Left ventricle myocardium inferior (tissue), 1 donor: ENCODE measurements at regions not wholly inside any gene's neighbourhood (a gene's known extent, or its start where the extent isn't known, plus 50 kb on each side); places are given as distances from the start of the nearest gene placed in this dataset.

Experiments
- DNase-seq: peaks from one replicate; pipeline ENCODE4 v3.0.0-alpha.2; 2020
- H3K27ac ChIP-seq: fragments of 200-600 bp; replicated peaks from 2 replicates; pipeline ENCODE4 v1.8.0; 2021
- H3K27me3 ChIP-seq: fragments of 200-600 bp; 2 replicates; pipeline ENCODE4 v1.8.0; 2021; ENCODE audit warnings: low read depth
- H3K36me3 ChIP-seq: fragments of 200-600 bp; 2 replicates; pipeline ENCODE4 v1.8.0; 2021
- H3K4me1 ChIP-seq: fragments of 200-600 bp; 2 replicates; pipeline ENCODE4 v1.8.0; 2021
- H3K4me3 ChIP-seq: fragments of 200-600 bp; 2 replicates; pipeline ENCODE4 v1.8.0; 2021; ENCODE audit warnings: mild to moderate bottlenecking, moderate library complexity
- H3K9me3 ChIP-seq: fragments of 200-600 bp; replicated peaks from 2 replicates; pipeline ENCODE4 v1.8.0; 2021
- CTCF ChIP-seq: fragments of 200-600 bp; IDR thresholded peaks from 2 replicates; pipeline ENCODE4 v1.8.0; 2021; ENCODE audit warnings: antibody characterized with exemption, mild to moderate bottlenecking, borderline replicate concordance
- intact Hi-C: fragments of 100-400 bp; cut with micrococcal nuclease; formaldehyde crosslinking; loops from one replicate; pipeline ENCODE4 v1.11.0; 2022
- donor health status: DM: no; HTN: yes; CAD: no; lungs with severe emphysema.

DNA sequence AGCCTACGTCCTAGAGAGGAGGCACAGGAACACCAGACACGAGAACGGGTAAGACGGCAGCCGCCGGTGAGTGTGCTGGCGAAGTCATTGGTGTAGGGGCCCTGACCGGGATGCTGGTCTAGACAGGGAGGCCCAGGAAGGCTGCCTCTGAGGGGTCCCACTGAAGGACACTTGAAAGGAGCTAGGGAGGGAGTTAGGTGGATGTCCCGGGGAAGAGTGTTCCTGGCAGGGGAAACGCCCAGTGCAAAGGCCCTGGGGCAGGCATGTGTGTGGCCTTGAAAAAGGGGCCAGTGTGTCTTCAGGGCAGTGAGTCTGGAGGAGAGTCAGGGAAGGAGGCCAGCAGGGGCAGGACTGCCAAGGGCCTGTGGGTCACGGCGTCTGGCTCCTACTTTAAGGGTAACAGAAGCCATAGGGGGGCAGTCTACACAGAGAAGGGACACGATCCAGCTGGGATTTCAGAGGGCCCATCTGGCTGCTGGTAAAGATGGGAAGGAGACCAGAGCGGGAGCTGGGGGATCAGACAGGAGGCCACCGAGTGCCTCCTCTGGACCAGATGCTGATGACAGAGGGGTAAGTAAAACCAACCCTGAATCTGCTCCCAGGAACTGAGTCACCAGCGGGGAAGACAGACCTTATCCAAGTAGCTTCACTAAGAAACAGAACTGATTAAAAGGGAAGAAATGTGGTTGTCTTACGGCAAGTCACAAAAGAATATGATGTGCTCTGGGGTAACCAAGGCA lies 115.9 kb downstream of the LITAF start:
- no peak overlapping the region for H3K27ac ChIP-seq
- no peaks in the 10 kb centered on the region for H3K27me3 ChIP-seq
- TF ChIP-seq CTCF: no peak
- H3K9me3 ChIP-seq: no peaks in the 10 kb centered on the region
- intact Hi-C loops: no loop called here
- H3K4me3 ChIP-seq: no peak overlapping the region
- H3K4me1 ChIP-seq: no peaks in the 10 kb centered on the region
- no peak for DNase-seq
- H3K36me3 ChIP-seq: no peaks in the 10 kb centered on the region

DNA sequence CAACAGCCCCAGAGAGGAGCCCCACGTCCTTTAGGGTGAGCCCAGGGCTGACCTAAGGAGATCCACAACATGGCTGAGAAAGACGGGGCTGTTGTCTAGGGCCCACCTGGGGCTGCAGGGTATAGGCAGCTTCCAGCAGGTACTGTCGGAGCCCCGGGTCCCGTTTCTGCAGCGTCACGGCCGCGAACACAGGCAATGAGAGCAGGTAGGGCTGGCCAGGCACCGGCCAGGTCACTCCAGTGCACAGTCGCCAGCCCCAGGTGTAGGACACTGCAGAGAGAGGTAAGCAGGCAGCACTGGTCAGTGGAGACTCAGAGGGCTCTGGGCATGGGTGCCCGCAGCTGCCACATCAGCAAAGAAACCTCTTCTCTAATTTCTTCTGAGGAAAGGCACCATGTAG lies 115.2 kb downstream of the LITAF start:
- Histone ChIP-seq H3K9me3 (no peaks in the 10 kb centered on the region), H3K4me1 (no peaks in the 10 kb centered on the region), H3K27ac (no peak overlapping the region), H3K36me3 (no peaks in the 10 kb centered on the region), H3K27me3 (no peaks in the 10 kb centered on the region), H3K4me3 (no peak overlapping the region)
- no peak for TF ChIP-seq CTCF
- no peak for DNase-seq
- intact Hi-C loops: no loop called here

- H3K9me3 ChIP-seq: no peaks in the 10 kb centered on the region
- intact Hi-C loops: no loop called here
- no peak overlapping the region for H3K4me3 ChIP-seq
- H3K27me3 ChIP-seq: no peaks in the 10 kb centered on the region
- no peak for DNase-seq
- H3K36me3 ChIP-seq: no peaks in the 10 kb centered on the region
- H3K4me1 ChIP-seq: no peaks in the 10 kb centered on the region
- no peak for TF ChIP-seq CTCF
- no peak overlapping the region for H3K27ac ChIP-seq
Measured at GRCh38 chr16:11472410-11472809, 114.3 kb downstream of the LITAF start.

DNA sequence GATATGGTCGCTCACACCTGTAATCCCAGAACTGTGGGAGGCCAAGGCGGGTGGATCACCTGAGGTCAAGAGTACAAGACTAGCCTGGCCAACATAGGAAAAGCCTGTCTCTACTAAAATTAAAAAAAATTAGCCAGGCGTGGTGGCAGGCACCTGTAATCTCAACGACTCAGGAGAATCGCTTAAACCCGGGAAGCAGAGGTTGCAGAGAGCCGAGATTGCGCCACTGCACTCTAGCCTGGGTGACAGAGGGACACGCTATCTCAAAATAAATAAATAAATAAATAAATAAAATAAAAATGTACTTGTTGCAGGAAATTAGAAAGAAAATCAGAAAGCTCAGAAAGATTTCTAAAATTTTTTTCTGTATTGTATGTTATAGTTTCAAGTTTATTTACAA lies 113.9 kb downstream of the LITAF start:
- Histone ChIP-seq H3K4me1 (no peaks in the 10 kb centered on the region), H3K27ac (no peak overlapping the region), H3K27me3 (no peaks in the 10 kb centered on the region), H3K36me3 (no peaks in the 10 kb centered on the region), H3K4me3 (no peak overlapping the region), H3K9me3 (no peaks in the 10 kb centered on the region)
- DNase-seq: no peak
- TF ChIP-seq CTCF: no peak
- intact Hi-C loops: no loop called here

DNA sequence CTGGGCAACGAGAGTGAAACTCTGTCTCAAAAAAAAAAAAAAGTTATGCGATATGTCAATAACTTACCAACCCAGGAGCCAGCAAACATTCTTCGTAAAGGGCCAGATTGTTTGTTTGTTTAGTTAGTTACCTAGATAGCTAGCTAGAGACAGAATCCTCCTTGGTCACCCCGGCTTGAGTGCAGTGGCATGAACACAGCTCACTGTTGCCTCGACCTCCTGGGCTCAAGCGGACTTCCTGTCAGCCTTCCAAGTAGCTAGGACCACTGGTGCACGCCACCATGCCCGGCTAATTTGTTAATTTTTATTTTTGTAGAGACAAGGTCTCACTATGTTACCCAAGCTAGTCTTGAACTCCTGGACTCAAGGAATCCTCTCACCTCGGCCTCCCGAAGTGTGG lies 113.0 kb downstream of the LITAF start:
- no peak for DNase-seq
- Histone ChIP-seq H3K4me1 (no peaks in the 10 kb centered on the region), H3K4me3 (no peak overlapping the region), H3K9me3 (no peaks in the 10 kb centered on the region), H3K27ac (no peak overlapping the region), H3K36me3 (no peaks in the 10 kb centered on the region), H3K27me3 (no peaks in the 10 kb centered on the region)
- TF ChIP-seq CTCF: no peak
- intact Hi-C loops: no loop called here
